ENCODE measurements at regions not wholly inside any gene's neighbourhood (a gene's known extent, or its start where the extent isn't known, plus 50 kb on each side); places are given as distances from the start of the nearest gene placed in this dataset.

DNA sequence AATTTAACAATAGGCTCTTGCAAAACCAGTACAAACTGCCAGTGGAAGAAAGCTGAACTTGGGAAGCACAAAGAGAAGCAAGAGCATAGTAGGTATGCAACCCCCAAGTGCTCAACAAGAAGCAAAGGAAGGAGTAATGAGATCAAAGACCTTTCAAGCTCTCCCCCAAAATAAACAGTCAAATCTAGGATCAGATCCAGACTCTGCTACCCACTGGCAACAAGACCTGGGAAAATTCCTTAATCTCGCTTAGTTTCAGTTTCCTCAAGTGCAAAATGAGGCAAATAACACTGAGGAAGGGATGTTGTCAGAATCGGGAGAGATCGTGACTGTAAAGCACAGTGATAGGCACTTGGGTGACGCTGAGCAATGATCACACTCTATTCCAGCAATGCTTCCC, 329.2 kb downstream of the TNS1 start:
- H3K4me2 ChIP-seq (replicated peaks; ENCODE audit: low read depth, low read length, poor library complexity, severe bottlenecking), result no peak overlapping the region
- H3K27ac ChIP-seq (ENCODE audit: low read length in 2 of 2), result no peak overlapping the region
- no peak for DNase-seq
- no peak for TF ChIP-seq EZH2 (IDR thresholded peaks at IDR 0.05; ENCODE audit: borderline replicate concordance, insufficient read depth, low read depth, low read length, poor library complexity, severe bottlenecking)
- TF ChIP-seq, protein P1, sequence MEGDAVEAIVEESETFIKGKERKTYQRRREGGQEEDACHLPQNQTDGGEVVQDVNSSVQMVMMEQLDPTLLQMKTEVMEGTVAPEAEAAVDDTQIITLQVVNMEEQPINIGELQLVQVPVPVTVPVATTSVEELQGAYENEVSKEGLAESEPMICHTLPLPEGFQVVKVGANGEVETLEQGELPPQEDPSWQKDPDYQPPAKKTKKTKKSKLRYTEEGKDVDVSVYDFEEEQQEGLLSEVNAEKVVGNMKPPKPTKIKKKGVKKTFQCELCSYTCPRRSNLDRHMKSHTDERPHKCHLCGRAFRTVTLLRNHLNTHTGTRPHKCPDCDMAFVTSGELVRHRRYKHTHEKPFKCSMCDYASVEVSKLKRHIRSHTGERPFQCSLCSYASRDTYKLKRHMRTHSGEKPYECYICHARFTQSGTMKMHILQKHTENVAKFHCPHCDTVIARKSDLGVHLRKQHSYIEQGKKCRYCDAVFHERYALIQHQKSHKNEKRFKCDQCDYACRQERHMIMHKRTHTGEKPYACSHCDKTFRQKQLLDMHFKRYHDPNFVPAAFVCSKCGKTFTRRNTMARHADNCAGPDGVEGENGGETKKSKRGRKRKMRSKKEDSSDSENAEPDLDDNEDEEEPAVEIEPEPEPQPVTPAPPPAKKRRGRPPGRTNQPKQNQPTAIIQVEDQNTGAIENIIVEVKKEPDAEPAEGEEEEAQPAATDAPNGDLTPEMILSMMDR (IDR thresholded peaks at IDR 0.05), result no peak
- no peak overlapping the region for H3K4me3 Mint-ChIP-seq
- H3K27me3 ChIP-seq (replicated peaks in 1 of 4; ENCODE audit: control extremely low read depth in 1 of 4, control insufficient read depth in 3 of 4, insufficient read depth in 4 of 4, low read length in 3 of 4), result peaks cover 0 to 6% (median 0%) of the 10 kb centered on the region in 4 experiments
- H3K9ac ChIP-seq (ENCODE audit: low read length), result no peak overlapping the region
- intact Hi-C loops (cut with micrococcal nuclease), result no loop called here
- H3K9me3 ChIP-seq (ENCODE audit: control extremely low read depth in 1 of 3, control insufficient read depth in 2 of 3, insufficient read depth in 1 of 3, low read length in 2 of 3), result no peaks in the 10 kb centered on the region
- H3K4me1 ChIP-seq (ENCODE audit: control insufficient read depth in 2 of 2, insufficient read depth in 2 of 2, low read length in 2 of 2), result no peaks in the 10 kb centered on the region
- CTCF ChIA-PET, result interaction anchor here (0.9 kb wide), 1 partner anchor 15 kb away, joined by 3 read pairs; no protein-coding TSS in a partner anchor
- 100% methylated on average over 3 of the region's 4 CpGs for WGBS (ENCODE audit: insufficient coverage)
- H2AFZ ChIP-seq (ENCODE audit: insufficient read depth, low read depth, low read length, poor library complexity, severe bottlenecking), result no peak overlapping the region
- peaks cover 4% of the 10 kb centered on the region for H3K27me3 Mint-ChIP-seq
- POLR2A ChIA-PET, result no interaction called here
- no peaks in the 10 kb centered on the region for H4K20me1 ChIP-seq (ENCODE audit: control insufficient read depth, insufficient read depth, low read length, poor library complexity, severe bottlenecking)
- peaks cover 6% of the 10 kb centered on the region for H3K9me3 Mint-ChIP-seq (ENCODE audit: insufficient read depth)
- ATAC-seq (ENCODE audit: low read depth), result no peak
- no peaks in the 10 kb centered on the region for H3K79me2 ChIP-seq (ENCODE audit: control insufficient read depth, insufficient read depth, low read length)
- H3K27ac Mint-ChIP-seq, result no peak overlapping the region
- no peak overlapping the region for H3K4me3 ChIP-seq (ENCODE audit: control extremely low read depth in 1 of 5, extremely low read depth in 1 of 5, insufficient read depth in 1 of 5, low read depth in 2 of 5, low read length in 4 of 5)
- H3K36me3 ChIP-seq (replicated peaks in 1 of 2; ENCODE audit: control extremely low read depth in 1 of 2, control insufficient read depth in 1 of 2, extremely low read depth in 1 of 2, insufficient read depth in 2 of 2, low read length in 1 of 2), result no peaks in the 10 kb centered on the region
- H3K4me1 Mint-ChIP-seq, result no peaks in the 10 kb centered on the region

DNA sequence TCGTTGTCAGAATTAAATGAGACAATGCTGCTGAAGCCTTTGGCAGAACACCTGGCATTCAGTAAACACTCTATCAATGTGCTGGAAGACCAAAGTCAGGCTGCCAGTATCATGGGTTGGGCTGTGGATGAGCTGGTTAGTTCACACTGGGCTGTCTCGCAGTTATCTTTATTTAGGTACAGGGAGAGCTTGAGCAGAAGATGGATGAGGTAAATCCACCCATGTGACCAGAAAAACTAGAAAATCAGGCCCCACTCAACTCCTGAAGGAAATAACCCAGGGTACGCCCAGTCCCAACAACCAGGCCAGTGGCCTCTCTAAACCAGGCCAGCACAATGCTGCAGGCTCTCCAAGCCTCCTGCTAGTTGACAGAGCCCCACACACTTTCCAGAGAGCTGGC, 330.3 kb downstream of the TNS1 start:
- H3K4me1 Mint-ChIP-seq, result no peaks in the 10 kb centered on the region

More for the DNA sequence above, 330.3 kb downstream of the TNS1 start:
- Mint-ChIP-seq H3K9me3 (ENCODE audit: insufficient read depth) (peaks cover 6% of the 10 kb centered on the region), H3K27ac (no peak overlapping the region), H3K27me3 (peaks cover 14% of the 10 kb centered on the region), H3K4me3 (no peak overlapping the region)
- H3K4me3 ChIP-seq (ENCODE audit: control extremely low read depth in 1 of 5, extremely low read depth in 1 of 5, insufficient read depth in 1 of 5, low read depth in 2 of 5, low read length in 4 of 5), result no peak overlapping the region
- no peaks in the 10 kb centered on the region for H3K9me3 ChIP-seq (ENCODE audit: control extremely low read depth in 1 of 3, control insufficient read depth in 2 of 3, insufficient read depth in 1 of 3, low read length in 2 of 3)
- ChIA-PET POLR2A (no interaction called here), CTCF (no interaction called here)
- H3K27ac ChIP-seq (ENCODE audit: low read length in 2 of 2), result no peak overlapping the region
- peaks cover 0 to 10% (median 0%) of the 10 kb centered on the region in 4 experiments for H3K27me3 ChIP-seq (replicated peaks in 1 of 4; ENCODE audit: control extremely low read depth in 1 of 4, control insufficient read depth in 3 of 4, insufficient read depth in 4 of 4, low read length in 3 of 4)
- H3K9ac ChIP-seq (ENCODE audit: low read length), result no peak overlapping the region
- no peaks in the 10 kb centered on the region for H3K4me1 ChIP-seq (ENCODE audit: control insufficient read depth in 2 of 2, insufficient read depth in 2 of 2, low read length in 2 of 2)
- H3K36me3 ChIP-seq (replicated peaks in 1 of 2; ENCODE audit: control extremely low read depth in 1 of 2, control insufficient read depth in 1 of 2, extremely low read depth in 1 of 2, insufficient read depth in 2 of 2, low read length in 1 of 2), result no peaks in the 10 kb centered on the region
- DNase-seq, result no peak
- H4K20me1 ChIP-seq (ENCODE audit: control insufficient read depth, insufficient read depth, low read length, poor library complexity, severe bottlenecking), result no peaks in the 10 kb centered on the region
- no peaks in the 10 kb centered on the region for H3K79me2 ChIP-seq (ENCODE audit: control insufficient read depth, insufficient read depth, low read length)
- no peak overlapping the region for H2AFZ ChIP-seq (ENCODE audit: insufficient read depth, low read depth, low read length, poor library complexity, severe bottlenecking)
- no peak for ATAC-seq (ENCODE audit: low read depth)
- TF ChIP-seq, protein P1 (IDR thresholded peaks at IDR 0.05), result no peak
- no peak for TF ChIP-seq EZH2 (IDR thresholded peaks at IDR 0.05; ENCODE audit: borderline replicate concordance, insufficient read depth, low read depth, low read length, poor library complexity, severe bottlenecking)
- no peak overlapping the region for H3K4me2 ChIP-seq (replicated peaks; ENCODE audit: low read depth, low read length, poor library complexity, severe bottlenecking)
- WGBS (ENCODE audit: insufficient coverage), result 57% methylated on average over 1 of the region's 3 CpGs
- intact Hi-C loops (cut with micrococcal nuclease), result no loop called here
